Lung (tissue), 11 donors: ENCODE measurements at regions not wholly inside any gene's neighbourhood (a gene's known extent, or its start where the extent isn't known, plus 50 kb on each side); places are given as distances from the start of the nearest gene placed in this dataset.

Experiments
- ATAC-seq: fragments of 200-7000 bp; cut with Tn5 transposase; one replicate; pipeline ENCODE4 v1.9.1; 2020; ENCODE audit warnings: moderate number of reproducible peaks; ENCODE audit not compliant: insufficient read depth, low FRiP score
- DNase-seq, 3 donors: peaks; one replicate each; pipeline ENCODE4 v3.0.0-alpha.2; 2013 to 2017
- H3K27ac ChIP-seq, 2 donors: one replicate each; pipeline ENCODE4 v1.5.1; 2013; ENCODE audit warnings: mild to moderate bottlenecking in 2 of 2, moderate library complexity in 2 of 2, control low read depth in 1 of 2, inconsistent platforms in 1 of 2, low read depth in 1 of 2, low read length in 1 of 2
- H3K27me3 ChIP-seq, 3 donors: one replicate each; pipeline ENCODE4 v1.5.1; 2013; ENCODE audit warnings: low read length in 2 of 3; ENCODE audit not compliant: control insufficient read depth in 3 of 3, insufficient read depth in 3 of 3
- H3K36me3 ChIP-seq, 4 donors: one replicate each; pipeline ENCODE4 v1.5.1; 2013; ENCODE audit warnings: low read length in 4 of 4, mild to moderate bottlenecking in 1 of 4, moderate library complexity in 1 of 4; ENCODE audit not compliant: control insufficient read depth in 4 of 4, insufficient read depth in 4 of 4
- H3K4me1 ChIP-seq, 5 donors: one replicate each; pipeline ENCODE4 v1.5.1; 2013; ENCODE audit warnings: low read length in 5 of 5, mild to moderate bottlenecking in 2 of 5, moderate library complexity in 1 of 5; ENCODE audit not compliant: control insufficient read depth in 5 of 5, insufficient read depth in 5 of 5
- H3K4me3 ChIP-seq: one replicate; pipeline ENCODE4 v1.5.1; 2013; ENCODE audit warnings: mild to moderate bottlenecking, control low read depth, moderate library complexity
- H3K9ac ChIP-seq, 2 donors: one replicate each; pipeline ENCODE4 v1.5.1; 2013; ENCODE audit warnings: low read length in 2 of 2, control low read depth in 1 of 2; ENCODE audit not compliant: insufficient read depth in 1 of 2
- H3K9me3 ChIP-seq, 4 donors: one replicate each; pipeline ENCODE4 v1.5.1; 2013; ENCODE audit warnings: low read length in 3 of 4, mild to moderate bottlenecking in 1 of 4, moderate library complexity in 1 of 4; ENCODE audit not compliant: control insufficient read depth in 4 of 4, insufficient read depth in 3 of 4
- WGBS, 2 donors: extraction: QIAGEN DNeasy Blood & Tissue Kit; methylation state at CpG; one replicate each; pipeline ENCODE4 v1.1.7; 2013; 5-methylcytosine and 5-hydroxymethylcytosine counted together
- TF ChIP-seq, protein P1 (sequence below): IDR thresholded peaks from 2 replicates; pipeline ENCODE4 v1.5.1; 2012; ENCODE audit warnings: mild to moderate bottlenecking; ENCODE audit errors: control extremely low read depth, extremely low read depth
- donor health status: control.
- donor health status: control.
- donor health status: Bipolar disorder and iron deficiency.
- donor health status: healthy.
- donor health status: DM: yes; HTN: yes; CAD: no.

GRCh38 chr12:11555743-11556625 is 93.5 kb upstream of the ETV6 start:
- 33 to 70% methylated on average over 11 of the region's 11 CpGs for WGBS, 2 donors
- Histone ChIP-seq H3K9me3 (no peaks in the 10 kb centered on the region), H3K4me1 (peaks cover 0 to 5% (median 0%) of the 10 kb centered on the region in 5 donors), H3K9ac (no peak overlapping the region), H3K27me3 (no peaks in the 10 kb centered on the region), H3K27ac (no peak overlapping the region), H3K4me3 (no peak overlapping the region), H3K36me3 (no peaks in the 10 kb centered on the region)
- ATAC-seq (peak; percentile 44), DNase-seq (peak in 1 of 3 donors; percentile 24)
- TF ChIP-seq, protein P1, sequence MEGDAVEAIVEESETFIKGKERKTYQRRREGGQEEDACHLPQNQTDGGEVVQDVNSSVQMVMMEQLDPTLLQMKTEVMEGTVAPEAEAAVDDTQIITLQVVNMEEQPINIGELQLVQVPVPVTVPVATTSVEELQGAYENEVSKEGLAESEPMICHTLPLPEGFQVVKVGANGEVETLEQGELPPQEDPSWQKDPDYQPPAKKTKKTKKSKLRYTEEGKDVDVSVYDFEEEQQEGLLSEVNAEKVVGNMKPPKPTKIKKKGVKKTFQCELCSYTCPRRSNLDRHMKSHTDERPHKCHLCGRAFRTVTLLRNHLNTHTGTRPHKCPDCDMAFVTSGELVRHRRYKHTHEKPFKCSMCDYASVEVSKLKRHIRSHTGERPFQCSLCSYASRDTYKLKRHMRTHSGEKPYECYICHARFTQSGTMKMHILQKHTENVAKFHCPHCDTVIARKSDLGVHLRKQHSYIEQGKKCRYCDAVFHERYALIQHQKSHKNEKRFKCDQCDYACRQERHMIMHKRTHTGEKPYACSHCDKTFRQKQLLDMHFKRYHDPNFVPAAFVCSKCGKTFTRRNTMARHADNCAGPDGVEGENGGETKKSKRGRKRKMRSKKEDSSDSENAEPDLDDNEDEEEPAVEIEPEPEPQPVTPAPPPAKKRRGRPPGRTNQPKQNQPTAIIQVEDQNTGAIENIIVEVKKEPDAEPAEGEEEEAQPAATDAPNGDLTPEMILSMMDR = no peak

DNA sequence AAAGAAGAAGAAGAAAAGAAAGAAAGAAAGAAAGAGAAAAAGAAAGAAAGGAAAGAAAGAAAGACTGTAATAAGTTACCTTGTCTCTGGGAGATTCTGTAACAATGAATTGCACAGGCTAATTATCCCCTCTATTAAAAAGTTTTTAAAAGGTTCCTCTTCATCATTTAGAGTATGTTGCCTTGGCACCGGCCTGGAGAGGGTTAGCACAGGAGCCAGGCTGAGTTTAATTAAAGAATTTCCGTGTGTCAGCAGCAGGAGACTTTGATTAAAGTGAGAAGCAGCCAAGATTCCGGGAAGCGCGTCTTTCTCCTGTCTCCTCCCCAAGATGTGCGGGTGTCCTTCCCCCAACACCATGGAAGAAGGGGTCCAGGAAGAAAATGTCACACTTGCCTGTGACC is 92.8 kb upstream of the ETV6 start:
- Histone ChIP-seq H3K36me3 (no peaks in the 10 kb centered on the region), H3K9ac (no peak overlapping the region), H3K4me1 (peaks cover 0 to 5% (median 0%) of the 10 kb centered on the region in 5 donors), H3K27me3 (no peaks in the 10 kb centered on the region), H3K4me3 (no peak overlapping the region), H3K9me3 (no peaks in the 10 kb centered on the region), H3K27ac (no peak overlapping the region)
- ATAC-seq (no peak), DNase-seq (no peak)
- 47 to 74% methylated on average over 6 of the region's 6 CpGs for WGBS, 2 donors
- TF ChIP-seq, protein P1 = no peak

GRCh38 chr12:11559626-11560340 is 89.7 kb upstream of the ETV6 start:
- 95 to 97% methylated on average over 3 of the region's 3 CpGs for WGBS, 2 donors
- H3K27ac ChIP-seq = no peak overlapping the region
- H3K4me3 ChIP-seq = no peak overlapping the region
- H3K9ac ChIP-seq = no peak overlapping the region
- no peaks in the 10 kb centered on the region for H3K27me3 ChIP-seq
- no peaks in the 10 kb centered on the region for H3K9me3 ChIP-seq
- TF ChIP-seq, protein P1 = no peak
- ATAC-seq (no peak), DNase-seq (no peak)
- no peaks in the 10 kb centered on the region for H3K36me3 ChIP-seq
- H3K4me1 ChIP-seq = peaks cover 0 to 5% (median 0%) of the 10 kb centered on the region in 5 donors
